Gastrocnemius medialis (tissue), 4 donors: ENCODE measurements at regions not wholly inside any gene's neighbourhood (a gene's known extent, or its start where the extent isn't known, plus 50 kb on each side); places are given as distances from the start of the nearest gene placed in this dataset.

Experiments
- ATAC-seq, 2 donors: fragments of 150-250 bp; one replicate each; pipeline ENCODE4 v1.9.1; 2016
- DNase-seq, 2 donors: peaks; one replicate each; pipeline ENCODE4 v3.0.0-alpha.2; 2019
- H3K27ac ChIP-seq, 4 donors: fragments of 200-600 bp; sonication (generic); 1 replicate in 1 of 4; 2 replicates in 3 of 4; pipeline ENCODE4 v1.5.1; 2016 to 2018; ENCODE audit warnings: mild to moderate bottlenecking in 2 of 4, moderate library complexity in 1 of 4
- H3K27me3 ChIP-seq, 3 donors: fragments of 200-600 bp; sonication (generic) in 2 of 3; 1 replicate in 1 of 3; 2 replicates in 2 of 3; pipeline versions ENCODE4 v1.5.1 to v1.6.0; 2016 to 2019; ENCODE audit warnings: mild to moderate bottlenecking in 1 of 3, moderate library complexity in 1 of 3
- H3K36me3 ChIP-seq, 2 donors: fragments of 200-600 bp; sonication (generic) in 1 of 2; one replicate each; pipeline ENCODE4 v1.5.1; 2017 to 2018
- H3K4me1 ChIP-seq, 2 donors: fragments of 200-600 bp; sonication (generic) in 1 of 2; one replicate each; pipeline ENCODE4 v1.5.1; 2016 to 2017; ENCODE audit warnings: mild to moderate bottlenecking in 2 of 2
- H3K4me3 ChIP-seq, 4 donors: fragments of 200-600 bp; sonication (generic) in 3 of 4; 1 replicate in 1 of 4; 2 replicates in 3 of 4; pipeline ENCODE4 v1.5.1; 2016 to 2019; ENCODE audit warnings: mild to moderate bottlenecking in 2 of 4
- H3K9me3 ChIP-seq, 3 donors: fragments of 200-600 bp; sonication (generic) in 2 of 3; 1 replicate in 1 of 3; 2 replicates in 2 of 3; pipeline ENCODE4 v1.5.1; 2016 to 2019
- POLR2A ChIP-seq, 2 donors: fragments of 450-650 bp; IDR thresholded peaks; one replicate each; pipeline ENCODE4 v1.6.1; 2017; ENCODE audit warnings: antibody characterized with exemption in 2 of 2, mild to moderate bottlenecking in 2 of 2, moderate library complexity in 2 of 2
- in situ Hi-C, 4 donors: fragments of 200-750 bp; cut with MboI; loops; one replicate each; pipeline versions ENCODE4 v1.15.0 to v1.8.0; 2017; ENCODE audit warnings: low sequenced_read_pairs in 4 of 4
- intact Hi-C: fragments of 100-400 bp; cut with DNase I; formaldehyde crosslinking; loops from one replicate; pipeline ENCODE4 v1.15.1; 2023; ENCODE audit warnings: low total_unique reads
- TF ChIP-seq, protein P1 (sequence below), 5 experiments: fragments of 450-650 bp in 3 of 5; fragments of 200-600 bp in 2 of 5; sonication (generic) in 2 of 5; IDR thresholded peaks in 4 of 5; conservative IDR thresholded peaks in 1 of 5; 1 replicate in 4 of 5; 2 replicates in 1 of 5; pipeline ENCODE4 v1.5.1; 2016 to 2019; ENCODE audit warnings: antibody characterized with exemption in 5 of 5, mild to moderate bottlenecking in 3 of 5, moderate library complexity in 3 of 5

DNA sequence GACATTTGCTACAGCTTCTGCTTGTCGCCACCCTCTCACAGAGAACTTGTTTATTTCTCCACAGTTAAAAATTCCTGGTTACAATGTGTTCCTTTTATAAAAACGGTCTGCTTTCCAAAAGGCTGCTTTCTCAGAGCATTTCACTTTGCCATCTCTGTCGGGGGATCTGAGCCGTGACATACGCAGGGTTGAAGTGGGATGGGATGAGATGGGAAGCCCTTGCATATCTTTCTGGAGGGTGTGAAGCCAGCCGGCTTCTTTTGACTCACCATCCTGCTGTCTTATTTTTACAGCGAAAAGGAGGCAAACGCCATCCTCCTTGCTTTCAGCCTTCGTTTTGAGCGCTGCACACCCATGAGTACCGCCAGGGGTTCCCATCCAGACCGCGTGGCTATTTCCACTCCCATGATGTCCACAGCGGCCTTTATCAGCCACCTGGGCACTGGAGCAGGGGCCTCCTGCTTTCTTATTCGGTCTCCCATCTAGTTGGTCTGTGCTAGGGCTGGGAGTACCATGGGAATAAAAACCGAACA, 99.8 kb upstream of the GATB start:
- in situ Hi-C loops: no loop called here
- DNase-seq: no peak
- ATAC-seq: no peak
- intact Hi-C loops: no loop called here
- Histone ChIP-seq H3K4me1 (no peaks in the 10 kb centered on the region), H3K27ac (no peak overlapping the region), H3K4me3 (no peak overlapping the region), H3K9me3 (no peaks in the 10 kb centered on the region), H3K36me3 (no peaks in the 10 kb centered on the region), H3K27me3 (no peaks in the 10 kb centered on the region)
- no peak for TF ChIP-seq POLR2A (IDR thresholded peaks at IDR 0.05)

DNA sequence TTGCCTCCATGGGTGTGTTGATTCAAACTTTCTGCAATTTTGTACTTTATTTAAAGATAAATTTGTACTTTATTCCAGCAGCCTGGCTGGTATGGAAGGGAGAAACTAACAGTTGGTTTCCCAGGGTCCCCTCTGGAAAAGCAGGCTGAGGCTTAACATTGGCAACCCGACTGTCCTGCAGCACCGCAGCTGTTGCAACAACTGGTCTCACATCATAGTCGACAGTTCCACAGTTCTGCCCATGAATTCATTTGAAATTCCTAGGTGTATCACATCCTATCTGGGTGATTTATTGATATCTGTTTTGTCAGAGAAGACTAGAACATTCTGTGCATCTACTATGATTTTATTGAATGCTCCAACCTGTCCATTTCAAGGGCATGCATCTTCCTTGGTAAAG, 98.8 kb upstream of the GATB start:
- H3K9me3 ChIP-seq: no peaks in the 10 kb centered on the region
- no peaks in the 10 kb centered on the region for H3K27me3 ChIP-seq
- H3K27ac ChIP-seq: no peak overlapping the region
- H3K4me1 ChIP-seq: no peaks in the 10 kb centered on the region
- intact Hi-C loops (no loop called here), in situ Hi-C loops (no loop called here)
- no peak overlapping the region for H3K4me3 ChIP-seq
- DNase-seq (no peak), ATAC-seq (no peak)
- TF ChIP-seq POLR2A (IDR thresholded peaks at IDR 0.05): no peak
- TF ChIP-seq, protein P1, sequence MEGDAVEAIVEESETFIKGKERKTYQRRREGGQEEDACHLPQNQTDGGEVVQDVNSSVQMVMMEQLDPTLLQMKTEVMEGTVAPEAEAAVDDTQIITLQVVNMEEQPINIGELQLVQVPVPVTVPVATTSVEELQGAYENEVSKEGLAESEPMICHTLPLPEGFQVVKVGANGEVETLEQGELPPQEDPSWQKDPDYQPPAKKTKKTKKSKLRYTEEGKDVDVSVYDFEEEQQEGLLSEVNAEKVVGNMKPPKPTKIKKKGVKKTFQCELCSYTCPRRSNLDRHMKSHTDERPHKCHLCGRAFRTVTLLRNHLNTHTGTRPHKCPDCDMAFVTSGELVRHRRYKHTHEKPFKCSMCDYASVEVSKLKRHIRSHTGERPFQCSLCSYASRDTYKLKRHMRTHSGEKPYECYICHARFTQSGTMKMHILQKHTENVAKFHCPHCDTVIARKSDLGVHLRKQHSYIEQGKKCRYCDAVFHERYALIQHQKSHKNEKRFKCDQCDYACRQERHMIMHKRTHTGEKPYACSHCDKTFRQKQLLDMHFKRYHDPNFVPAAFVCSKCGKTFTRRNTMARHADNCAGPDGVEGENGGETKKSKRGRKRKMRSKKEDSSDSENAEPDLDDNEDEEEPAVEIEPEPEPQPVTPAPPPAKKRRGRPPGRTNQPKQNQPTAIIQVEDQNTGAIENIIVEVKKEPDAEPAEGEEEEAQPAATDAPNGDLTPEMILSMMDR (IDR thresholded peaks at IDR 0.05 in 4 of 5, conservative IDR thresholded peaks at IDR 0.05 in 1 of 5): no peak
- H3K36me3 ChIP-seq: no peaks in the 10 kb centered on the region

DNA sequence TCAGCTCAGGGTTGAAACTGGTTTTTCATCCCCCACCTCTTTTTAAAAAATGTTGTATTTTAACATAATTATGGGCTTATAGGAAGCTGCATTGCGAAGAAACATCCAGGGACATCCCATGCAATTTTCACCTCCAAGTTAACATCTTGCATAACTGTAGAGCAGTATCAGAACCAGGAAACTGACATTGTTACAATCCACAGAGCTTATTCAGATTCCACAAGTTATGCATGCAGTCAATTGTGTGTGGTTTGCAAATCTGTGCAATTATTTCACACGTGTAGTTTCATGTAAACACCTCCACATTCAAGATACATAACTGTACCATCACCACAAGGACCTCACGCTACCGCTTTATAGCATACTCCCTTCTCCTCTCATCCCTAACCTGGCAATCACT, 97.5 kb upstream of the GATB start:
- H3K36me3 ChIP-seq: no peaks in the 10 kb centered on the region
- H3K27ac ChIP-seq: no peak overlapping the region
- no peak overlapping the region for H3K4me3 ChIP-seq
- ATAC-seq (no peak), DNase-seq (no peak)
- intact Hi-C loops (no loop called here), in situ Hi-C loops (no loop called here)
- TF ChIP-seq POLR2A (IDR thresholded peaks at IDR 0.05): no peak
- TF ChIP-seq, protein P1 (IDR thresholded peaks at IDR 0.05 in 4 of 5, conservative IDR thresholded peaks at IDR 0.05 in 1 of 5): no peak
- H3K4me1 ChIP-seq: no peaks in the 10 kb centered on the region
- H3K27me3 ChIP-seq: no peaks in the 10 kb centered on the region
- no peaks in the 10 kb centered on the region for H3K9me3 ChIP-seq

DNA sequence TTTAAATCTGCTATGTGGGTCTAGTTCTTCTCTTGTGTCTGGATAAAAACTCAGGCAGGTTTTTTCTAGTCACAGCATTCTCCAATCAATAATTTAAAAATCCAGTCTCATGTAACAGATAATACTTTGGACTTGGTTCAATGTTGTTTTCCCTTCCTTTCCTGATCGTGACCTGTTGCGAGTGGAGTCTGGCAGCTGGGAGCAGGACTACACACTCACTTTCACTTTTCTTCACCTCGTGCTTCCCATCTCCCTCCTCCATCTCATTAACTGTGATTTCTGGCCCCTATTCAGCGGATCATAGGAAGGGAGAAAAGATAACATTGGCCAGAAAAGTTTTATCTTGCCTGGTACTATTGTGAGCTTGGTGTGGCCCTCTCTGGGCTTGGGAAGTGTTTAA, 96.6 kb upstream of the GATB start:
- no peak overlapping the region for H3K4me3 ChIP-seq
- DNase-seq (no peak), ATAC-seq (no peak)
- no peaks in the 10 kb centered on the region for H3K9me3 ChIP-seq
- no peaks in the 10 kb centered on the region for H3K4me1 ChIP-seq
- H3K27ac ChIP-seq: no peak overlapping the region
- H3K36me3 ChIP-seq: no peaks in the 10 kb centered on the region
- in situ Hi-C loops (no loop called here), intact Hi-C loops (no loop called here)
- no peak for TF ChIP-seq POLR2A (IDR thresholded peaks at IDR 0.05)
- TF ChIP-seq, protein P1 (IDR thresholded peaks at IDR 0.05 in 4 of 5, conservative IDR thresholded peaks at IDR 0.05 in 1 of 5): no peak
- no peaks in the 10 kb centered on the region for H3K27me3 ChIP-seq

DNA sequence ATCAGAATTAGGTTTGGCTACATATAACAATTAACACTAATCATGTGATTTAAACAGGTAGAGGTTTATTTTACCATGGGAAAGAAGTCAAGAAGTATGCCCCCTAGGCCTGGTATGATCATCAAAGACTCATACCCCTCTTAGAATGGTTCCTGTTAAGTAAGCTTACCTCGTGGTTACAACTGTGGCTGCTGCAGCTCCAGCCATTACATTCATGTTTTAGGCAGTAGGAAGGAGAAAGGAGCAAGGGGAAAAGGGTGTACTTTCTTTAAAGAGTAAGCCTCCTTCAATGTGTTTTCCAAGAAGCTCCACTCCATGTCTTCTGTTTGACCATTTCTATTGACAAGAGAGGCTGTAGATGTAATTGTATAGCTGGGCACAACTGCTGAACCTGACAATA, 94.9 kb upstream of the GATB start:
- intact Hi-C loops: no loop called here
- Histone ChIP-seq H3K9me3 (no peaks in the 10 kb centered on the region), H3K4me3 (no peak overlapping the region), H3K27me3 (no peaks in the 10 kb centered on the region), H3K27ac (no peak overlapping the region), H3K4me1 (no peaks in the 10 kb centered on the region), H3K36me3 (no peaks in the 10 kb centered on the region)
- DNase-seq (no peak), ATAC-seq (no peak)
- in situ Hi-C loops: no loop called here
- no peak for TF ChIP-seq POLR2A (IDR thresholded peaks at IDR 0.05)
- TF ChIP-seq, protein P1 (IDR thresholded peaks at IDR 0.05 in 4 of 5, conservative IDR thresholded peaks at IDR 0.05 in 1 of 5): no peak
